ENCODE measurements at regions not wholly inside any gene's neighbourhood (a gene's known extent, or its start where the extent isn't known, plus 50 kb on each side); places are given as distances from the start of the nearest gene placed in this dataset.

DNA sequence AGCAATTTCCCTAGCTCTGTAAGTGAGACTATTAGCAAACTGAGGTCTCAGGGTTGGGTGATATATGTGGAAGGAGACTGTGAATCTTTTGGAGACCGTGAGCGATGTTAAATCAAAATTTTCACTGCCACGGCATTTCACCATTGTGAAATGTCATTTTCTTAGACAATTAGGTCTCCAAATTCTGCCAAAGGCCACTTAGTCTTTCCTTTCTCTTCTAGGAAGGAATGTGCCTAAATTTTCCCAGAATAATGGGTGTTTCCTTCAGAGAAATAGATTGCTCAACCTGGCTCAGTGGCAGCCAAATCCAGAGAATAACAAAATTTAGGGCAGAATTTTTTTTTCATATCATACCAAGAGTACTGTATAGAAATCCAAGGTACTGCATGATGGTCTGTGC lies 64.5 kb upstream of the SCEL start:
- no peak for TF ChIP-seq EZH2phosphoT487 (IDR thresholded peaks at IDR 0.05; ENCODE audit: insufficient read depth, low read depth)
- no peak for TF ChIP-seq EZH2 (IDR thresholded peaks at IDR 0.05; ENCODE audit: insufficient read depth, poor library complexity, severe bottlenecking)

Data from GM23248 (cell line).